ENCODE measurements at regions not wholly inside any gene's neighbourhood (a gene's known extent, or its start where the extent isn't known, plus 50 kb on each side); places are given as distances from the start of the nearest gene placed in this dataset.
"Not testable (repeated sequence)": the region's sequence is repeated elsewhere in the genome, so short reads cannot be mapped to it uniquely, and the experiment has no call there.

- no peaks in the 10 kb centered on the region for H3K9me3 ChIP-seq (ENCODE audit: control insufficient read depth, low read length)
- no peaks in the 10 kb centered on the region for H3K4me1 ChIP-seq (ENCODE audit: control insufficient read depth, insufficient read depth, low read length)
- H3K9ac ChIP-seq (ENCODE audit: low read length), result no peak overlapping the region
- no peaks in the 10 kb centered on the region for H3K36me3 ChIP-seq (ENCODE audit: control insufficient read depth, insufficient read depth, low read length)
- no peak overlapping the region for H3K4me3 ChIP-seq (ENCODE audit: low read length)
- H3K27me3 ChIP-seq (ENCODE audit: control insufficient read depth, insufficient read depth, low read length), result no peaks in the 10 kb centered on the region
These were observed 233.3 kb downstream of the DLEU7 start for GRCh38 chr13:50610238-50610637.

- H3K9me3 ChIP-seq (ENCODE audit: control insufficient read depth, low read length), result no peaks in the 10 kb centered on the region
- H3K4me3 ChIP-seq (ENCODE audit: low read length), result no peak overlapping the region
- no peaks in the 10 kb centered on the region for H3K4me1 ChIP-seq (ENCODE audit: control insufficient read depth, insufficient read depth, low read length)
- no peak overlapping the region for H3K9ac ChIP-seq (ENCODE audit: low read length)
- no peaks in the 10 kb centered on the region for H3K36me3 ChIP-seq (ENCODE audit: control insufficient read depth, insufficient read depth, low read length)
- no peaks in the 10 kb centered on the region for H3K27me3 ChIP-seq (ENCODE audit: control insufficient read depth, insufficient read depth, low read length)
These were observed 232.2 kb downstream of the DLEU7 start for GRCh38 chr13:50611117-50611781.

DNA sequence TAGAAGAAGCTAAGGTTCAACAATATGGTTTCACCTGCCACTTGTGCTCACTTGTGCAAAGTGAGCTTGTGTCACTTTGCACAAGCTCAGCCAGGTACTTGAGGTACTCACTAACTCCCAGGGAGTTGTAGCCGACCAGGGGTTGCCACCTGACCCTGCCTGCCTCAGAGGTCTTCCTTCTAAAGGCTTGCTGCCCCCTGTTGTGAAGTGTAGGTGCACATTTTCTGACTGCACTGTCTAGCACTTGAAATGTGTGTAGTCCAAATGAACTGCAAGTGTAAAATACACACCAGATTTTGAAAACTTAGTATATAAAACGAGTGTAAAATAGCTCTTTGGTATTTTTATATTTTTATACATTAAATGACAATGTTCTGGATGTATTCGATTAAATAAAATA is 230.8 kb downstream of the DLEU7 start:
- no peaks in the 10 kb centered on the region for H3K9me3 ChIP-seq (ENCODE audit: control insufficient read depth, low read length)
- no peaks in the 10 kb centered on the region for H3K27me3 ChIP-seq (ENCODE audit: control insufficient read depth, insufficient read depth, low read length)
- H3K4me1 ChIP-seq (ENCODE audit: control insufficient read depth, insufficient read depth, low read length), result no peaks in the 10 kb centered on the region
- H3K9ac ChIP-seq (ENCODE audit: low read length), result no peak overlapping the region
- no peaks in the 10 kb centered on the region for H3K36me3 ChIP-seq (ENCODE audit: control insufficient read depth, insufficient read depth, low read length)
- H3K4me3 ChIP-seq (ENCODE audit: low read length), result no peak overlapping the region

DNA sequence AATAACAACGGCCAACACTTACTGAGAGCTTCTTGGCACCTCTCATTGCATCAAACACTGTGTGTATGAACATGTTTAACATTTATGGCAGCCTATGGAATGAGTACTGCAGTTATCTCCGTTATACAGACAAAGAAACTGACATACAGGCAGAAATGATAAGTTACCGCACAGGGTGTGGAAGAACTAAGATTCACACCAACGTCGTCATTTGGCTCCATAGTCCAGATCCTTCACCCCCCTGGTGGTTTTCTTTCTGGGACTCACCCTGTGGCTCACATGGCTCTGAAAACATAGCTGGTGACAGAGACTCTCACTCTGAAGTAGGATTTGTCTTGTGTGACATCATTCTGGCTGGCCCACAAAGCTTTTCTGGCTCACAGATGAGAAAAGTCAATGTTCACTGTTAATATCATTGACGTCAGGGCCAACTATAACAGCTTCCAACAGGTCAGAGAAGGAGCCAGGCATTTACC is 230.1 kb downstream of the DLEU7 start:
- Histone ChIP-seq H3K4me3 (ENCODE audit: low read length) (no peak overlapping the region), H3K4me1 (ENCODE audit: control insufficient read depth, insufficient read depth, low read length) (no peaks in the 10 kb centered on the region), H3K9ac (ENCODE audit: low read length) (no peak overlapping the region), H3K9me3 (ENCODE audit: control insufficient read depth, low read length) (no peaks in the 10 kb centered on the region), H3K36me3 (ENCODE audit: control insufficient read depth, insufficient read depth, low read length) (no peaks in the 10 kb centered on the region), H3K27me3 (ENCODE audit: control insufficient read depth, insufficient read depth, low read length) (no peaks in the 10 kb centered on the region)

DNA sequence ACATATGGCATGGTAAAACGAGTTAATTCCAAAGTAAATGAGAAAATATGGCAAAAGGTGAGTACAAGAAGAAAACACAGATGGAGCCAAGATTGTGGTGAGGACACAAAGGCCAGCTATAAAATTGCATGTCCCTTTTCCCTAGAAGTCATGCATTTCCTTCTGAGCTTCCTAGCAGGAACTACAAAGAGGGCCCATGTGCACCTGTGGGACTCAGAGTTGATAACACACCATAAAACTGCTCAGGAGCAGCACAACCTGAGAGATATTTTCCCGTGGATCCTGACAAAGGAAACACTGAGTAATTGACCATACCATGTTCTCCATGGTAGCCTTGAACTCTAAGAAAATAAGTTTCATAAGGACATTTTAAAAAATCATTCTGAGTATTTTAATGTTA is 228.3 kb downstream of the DLEU7 start:
- Histone ChIP-seq H3K9me3 (ENCODE audit: control insufficient read depth, low read length) (no peaks in the 10 kb centered on the region), H3K4me1 (ENCODE audit: control insufficient read depth, insufficient read depth, low read length) (no peaks in the 10 kb centered on the region), H3K27me3 (ENCODE audit: control insufficient read depth, insufficient read depth, low read length) (no peaks in the 10 kb centered on the region), H3K4me3 (ENCODE audit: low read length) (no peak overlapping the region), H3K36me3 (ENCODE audit: control insufficient read depth, insufficient read depth, low read length) (no peaks in the 10 kb centered on the region), H3K9ac (ENCODE audit: low read length) (no peak overlapping the region)

- Histone ChIP-seq H3K9me3 (ENCODE audit: control insufficient read depth, low read length) (no peaks in the 10 kb centered on the region), H3K36me3 (ENCODE audit: control insufficient read depth, insufficient read depth, low read length) (no peaks in the 10 kb centered on the region), H3K4me1 (ENCODE audit: control insufficient read depth, insufficient read depth, low read length) (no peaks in the 10 kb centered on the region), H3K9ac (ENCODE audit: low read length) (no peak overlapping the region), H3K4me3 (ENCODE audit: low read length) (no peak overlapping the region), H3K27me3 (ENCODE audit: control insufficient read depth, insufficient read depth, low read length) (no peaks in the 10 kb centered on the region)
These were observed 227.4 kb downstream of the DLEU7 start for GRCh38 chr13:50616101-50616500.

- Histone ChIP-seq H3K9me3 (ENCODE audit: control insufficient read depth, low read length) (no peaks in the 10 kb centered on the region), H3K27me3 (ENCODE audit: control insufficient read depth, insufficient read depth, low read length) (no peaks in the 10 kb centered on the region), H3K36me3 (ENCODE audit: control insufficient read depth, insufficient read depth, low read length) (no peaks in the 10 kb centered on the region), H3K4me1 (ENCODE audit: control insufficient read depth, insufficient read depth, low read length) (no peaks in the 10 kb centered on the region), H3K9ac (ENCODE audit: low read length) (no peak overlapping the region), H3K4me3 (ENCODE audit: low read length) (no peak overlapping the region)
These were observed 226.3 kb downstream of the DLEU7 start for GRCh38 chr13:50617134-50617721.

- H3K9me3 ChIP-seq (ENCODE audit: control insufficient read depth, low read length), result no peaks in the 10 kb centered on the region
- H3K4me1 ChIP-seq (ENCODE audit: control insufficient read depth, insufficient read depth, low read length), result no peaks in the 10 kb centered on the region
- no peaks in the 10 kb centered on the region for H3K36me3 ChIP-seq (ENCODE audit: control insufficient read depth, insufficient read depth, low read length)
- no peak overlapping the region for H3K4me3 ChIP-seq (ENCODE audit: low read length)
- no peaks in the 10 kb centered on the region for H3K27me3 ChIP-seq (ENCODE audit: control insufficient read depth, insufficient read depth, low read length)
- no peak overlapping the region for H3K9ac ChIP-seq (ENCODE audit: low read length)
These were observed 225.3 kb downstream of the DLEU7 start for GRCh38 chr13:50618206-50618605.

GRCh38 chr13:50626101-50626547 is 217.4 kb downstream of the DLEU7 start:
- H3K27me3 ChIP-seq (ENCODE audit: control insufficient read depth, insufficient read depth, low read length), result no peaks in the 10 kb centered on the region

DNA sequence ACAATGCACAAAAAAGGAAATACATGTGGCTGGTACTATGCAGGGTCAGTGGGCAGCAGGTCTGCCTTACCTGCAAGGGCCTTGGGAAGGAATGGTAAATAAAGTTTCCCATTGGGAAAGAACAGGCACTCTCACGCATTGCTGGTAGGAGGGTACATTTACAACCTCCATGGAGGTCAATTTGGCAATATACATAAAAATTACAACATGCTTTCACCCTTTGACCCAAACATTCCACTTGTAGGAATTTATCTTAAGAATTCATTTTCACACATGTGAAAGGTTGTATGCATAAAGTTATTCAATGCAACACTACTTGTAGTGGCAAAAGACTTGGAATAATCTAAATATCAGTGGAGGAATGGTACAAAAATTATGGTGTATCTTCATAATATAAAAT is 216.4 kb downstream of the DLEU7 start:
- H3K4me1 ChIP-seq (ENCODE audit: control insufficient read depth, insufficient read depth, low read length), result peaks cover 4% of the 10 kb centered on the region
- no peaks in the 10 kb centered on the region for H3K9me3 ChIP-seq (ENCODE audit: control insufficient read depth, low read length)
- no peak overlapping the region for H3K9ac ChIP-seq (ENCODE audit: low read length)
- no peaks in the 10 kb centered on the region for H3K36me3 ChIP-seq (ENCODE audit: control insufficient read depth, insufficient read depth, low read length)
- H3K4me3 ChIP-seq (ENCODE audit: low read length), result no peak overlapping the region
- no peaks in the 10 kb centered on the region for H3K27me3 ChIP-seq (ENCODE audit: control insufficient read depth, insufficient read depth, low read length)

More at GRCh38 chr13:50626101-50626547, 217.4 kb downstream of the DLEU7 start:
- Histone ChIP-seq H3K4me3 (ENCODE audit: low read length) (no peak overlapping the region), H3K4me1 (ENCODE audit: control insufficient read depth, insufficient read depth, low read length) (peaks cover 4% of the 10 kb centered on the region), H3K9me3 (ENCODE audit: control insufficient read depth, low read length) (no peaks in the 10 kb centered on the region), H3K9ac (ENCODE audit: low read length) (no peak overlapping the region), H3K36me3 (ENCODE audit: control insufficient read depth, insufficient read depth, low read length) (no peaks in the 10 kb centered on the region)

GRCh38 chr13:50628512-50628911 is 215.0 kb downstream of the DLEU7 start:
- not testable (repeated sequence) for H3K4me3 ChIP-seq (ENCODE audit: low read length); H3K36me3 ChIP-seq (ENCODE audit: control insufficient read depth, insufficient read depth, low read length)

GRCh38 chr13:50629497-50629896 is 214.0 kb downstream of the DLEU7 start:
- Histone ChIP-seq H3K9me3 (ENCODE audit: control insufficient read depth, low read length) (no peaks in the 10 kb centered on the region), H3K36me3 (ENCODE audit: control insufficient read depth, insufficient read depth, low read length) (no peaks in the 10 kb centered on the region), H3K9ac (ENCODE audit: low read length) (no peak overlapping the region), H3K4me1 (ENCODE audit: control insufficient read depth, insufficient read depth, low read length) (peaks cover 4% of the 10 kb centered on the region), H3K4me3 (ENCODE audit: low read length) (no peak overlapping the region), H3K27me3 (ENCODE audit: control insufficient read depth, insufficient read depth, low read length) (no peaks in the 10 kb centered on the region)

More at GRCh38 chr13:50628512-50628911, 215.0 kb downstream of the DLEU7 start:
- H3K4me1 ChIP-seq (ENCODE audit: control insufficient read depth, insufficient read depth, low read length); H3K9me3 ChIP-seq (ENCODE audit: control insufficient read depth, low read length); H3K27me3 ChIP-seq (ENCODE audit: control insufficient read depth, insufficient read depth, low read length); H3K9ac ChIP-seq (ENCODE audit: low read length): not testable (repeated sequence)
